Body of pancreas (tissue), 4 donors: ENCODE measurements at regions not wholly inside any gene's neighbourhood (a gene's known extent, or its start where the extent isn't known, plus 50 kb on each side); places are given as distances from the start of the nearest gene placed in this dataset.

Source experiments
- POLR2A ChIP-seq, 3 donors: fragments of 450-650 bp; IDR thresholded peaks; one replicate each; pipeline ENCODE4 v1.6.1; 2016; ENCODE audit warnings: antibody characterized with exemption in 3 of 3, mild to moderate bottlenecking in 2 of 3
- TF ChIP-seq, protein P1 (sequence below), 7 experiments: fragments of 450-650 bp in 4 of 7; fragments of 200-600 bp in 3 of 7; sonication (generic) in 3 of 7; IDR thresholded peaks; one replicate each; pipeline ENCODE4 v1.5.1; 2016 to 2019; ENCODE audit warnings: antibody characterized with exemption in 7 of 7

DNA sequence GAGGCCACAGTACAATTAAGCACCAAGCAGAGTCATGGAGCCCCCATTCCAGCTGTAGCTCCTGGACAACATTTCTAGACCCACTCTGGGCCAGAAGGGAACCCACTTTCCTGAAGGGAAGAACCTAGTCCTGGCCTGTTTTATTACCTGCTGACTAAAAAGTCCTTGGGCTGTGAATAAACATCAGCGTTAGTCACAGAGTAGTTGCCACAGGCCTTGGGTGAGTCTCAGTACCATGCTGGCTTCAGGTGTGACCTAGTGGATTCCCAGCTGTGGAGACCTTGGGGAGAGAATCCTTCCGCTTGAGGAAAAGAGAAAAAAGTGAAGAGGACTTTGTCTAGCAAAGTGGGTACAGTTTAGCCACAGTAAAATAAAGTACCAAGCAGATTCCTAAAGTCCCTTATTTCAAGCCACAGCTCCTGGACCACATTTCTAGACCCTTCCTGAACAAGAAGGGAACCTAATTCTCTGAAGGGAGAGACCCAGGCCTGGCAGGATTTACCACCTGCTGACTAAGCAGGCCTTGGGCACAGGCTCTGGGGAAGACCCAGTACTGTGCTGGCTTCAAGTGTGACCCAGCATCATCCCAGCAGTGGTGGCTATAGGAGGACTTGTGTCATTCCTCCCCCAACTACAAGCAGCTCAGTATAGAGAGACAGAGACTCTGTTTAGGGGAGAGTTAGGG is 118.3 kb upstream of the KCNH8 start:
- TF ChIP-seq, protein P1, sequence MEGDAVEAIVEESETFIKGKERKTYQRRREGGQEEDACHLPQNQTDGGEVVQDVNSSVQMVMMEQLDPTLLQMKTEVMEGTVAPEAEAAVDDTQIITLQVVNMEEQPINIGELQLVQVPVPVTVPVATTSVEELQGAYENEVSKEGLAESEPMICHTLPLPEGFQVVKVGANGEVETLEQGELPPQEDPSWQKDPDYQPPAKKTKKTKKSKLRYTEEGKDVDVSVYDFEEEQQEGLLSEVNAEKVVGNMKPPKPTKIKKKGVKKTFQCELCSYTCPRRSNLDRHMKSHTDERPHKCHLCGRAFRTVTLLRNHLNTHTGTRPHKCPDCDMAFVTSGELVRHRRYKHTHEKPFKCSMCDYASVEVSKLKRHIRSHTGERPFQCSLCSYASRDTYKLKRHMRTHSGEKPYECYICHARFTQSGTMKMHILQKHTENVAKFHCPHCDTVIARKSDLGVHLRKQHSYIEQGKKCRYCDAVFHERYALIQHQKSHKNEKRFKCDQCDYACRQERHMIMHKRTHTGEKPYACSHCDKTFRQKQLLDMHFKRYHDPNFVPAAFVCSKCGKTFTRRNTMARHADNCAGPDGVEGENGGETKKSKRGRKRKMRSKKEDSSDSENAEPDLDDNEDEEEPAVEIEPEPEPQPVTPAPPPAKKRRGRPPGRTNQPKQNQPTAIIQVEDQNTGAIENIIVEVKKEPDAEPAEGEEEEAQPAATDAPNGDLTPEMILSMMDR (IDR thresholded peaks at IDR 0.05) = no peak
- no peak for TF ChIP-seq POLR2A (IDR thresholded peaks at IDR 0.05)
